HepG2 (cell line): ENCODE measurements at regions not wholly inside any gene's neighbourhood (a gene's known extent, or its start where the extent isn't known, plus 50 kb on each side); places are given as distances from the start of the nearest gene placed in this dataset.

Source experiments
- ATAC-seq: fragments of 200-7000 bp; cut with Tn5 transposase; 3 replicates; pipeline ENCODE4 v1.9.1; 2020; ENCODE audit warnings: mild to moderate bottlenecking, moderate library complexity
- BruUV-seq: library from RNA; stranded (reverse); fragments of 400-500 nt; replicated peaks from 2 replicates; lab custom pipeline; 2021; lab: Mats Ljungman, UMichigan
- CTCF ChIA-PET: fragments of 300-600 bp; formaldehyde crosslinking; extraction: SDS; loops from one replicate; lab custom pipeline; 2021; ENCODE audit warnings: low total read pairs, inconsistent platforms, low intra/inter-chr PET ratio; lab: Yijun Ruan, JAX
- POLR2A ChIA-PET: fragments of 350-600 bp; sonication (Branson Sonifier 250); formaldehyde crosslinking; loops from one replicate; lab custom pipeline; 2020; ENCODE audit warnings: antibody characterized with exemption, inconsistent platforms; lab: Yijun Ruan, JAX
- DNase-seq: peaks from one replicate; pipeline ENCODE4 v3.0.0-alpha.2; 2015; ENCODE audit warnings: low spot score
- FAIRE-seq: peaks from 3 replicates; lab custom pipeline; 2011; peaks lifted over from hg19 to GRCh38; lab: Jason Lieb, UNC
- H2AFZ ChIP-seq: one replicate; pipeline ENCODE4 v1.6.1; 2011; ENCODE audit warnings: low read length, inconsistent platforms
- H3K27ac ChIP-seq: fragments of 300-600 bp; 3 replicates; pipeline ENCODE4 v1.8.0; 2011; ENCODE audit warnings: mixed run types, mild to moderate bottlenecking, mixed read lengths, low read length, inconsistent platforms; ENCODE audit not compliant: insufficient read depth; ENCODE audit errors: extremely low read length
- H3K27me3 ChIP-seq, 2 experiments: fragments of 200-600 bp in 1 of 2; 2 replicates in 1 of 2; 3 replicates in 1 of 2; pipeline versions ENCODE4 v1.6.0 to v1.8.0; 2011; ENCODE audit warnings: low read length in 2 of 2, mild to moderate bottlenecking in 2 of 2, moderate library complexity in 2 of 2, inconsistent platforms in 1 of 2; ENCODE audit not compliant: insufficient read depth in 2 of 2, control insufficient read depth in 1 of 2
- H3K36me3 ChIP-seq, 2 experiments: fragments of 200-600 bp in 1 of 2; replicated peaks in 1 of 2; 2 replicates in 1 of 2; 3 replicates in 1 of 2; pipeline versions ENCODE4 v1.5.1 to v1.8.0; 2011; ENCODE audit warnings: low read length in 2 of 2, inconsistent platforms in 1 of 2; ENCODE audit not compliant: insufficient read depth in 2 of 2, control insufficient read depth in 1 of 2
- H3K4me1 ChIP-seq: 2 replicates; pipeline ENCODE4 v1.5.1; 2012; ENCODE audit warnings: low read length, inconsistent platforms; ENCODE audit not compliant: insufficient read depth
- H3K4me2 ChIP-seq: 2 replicates; pipeline ENCODE4 v1.6.0; 2011; ENCODE audit warnings: low read depth, low read length, inconsistent platforms
- H3K4me3 ChIP-seq, 3 experiments: fragments of 200-600 bp in 1 of 3; sonication (generic), shearing (Covaris generic) in 1 of 3; replicated peaks in 1 of 3; 2 replicates each; pipeline ENCODE4 v1.5.1; 2011 to 2016; ENCODE audit warnings: low read length in 3 of 3, inconsistent platforms in 2 of 3, low read depth in 2 of 3, mild to moderate bottlenecking in 2 of 3, control low read depth in 1 of 3, mixed read lengths in 1 of 3; ENCODE audit not compliant: insufficient read depth in 1 of 3
- H3K79me2 ChIP-seq: one replicate; pipeline ENCODE4 v1.6.1; 2011; ENCODE audit warnings: low read length, inconsistent platforms; ENCODE audit not compliant: insufficient read depth
- H3K9ac ChIP-seq: 2 replicates; pipeline ENCODE4 v1.6.0; 2011; ENCODE audit warnings: mild to moderate bottlenecking, low read depth, low read length, inconsistent platforms; ENCODE audit not compliant: insufficient read depth
- H3K9me3 ChIP-seq: 2 replicates; pipeline ENCODE4 v1.5.1; 2012; ENCODE audit warnings: mild to moderate bottlenecking, low read length
- H4K20me1 ChIP-seq: 2 replicates; pipeline ENCODE4 v1.6.0; 2011; ENCODE audit warnings: inconsistent platforms, mild to moderate bottlenecking, low read length, moderate library complexity; ENCODE audit not compliant: insufficient read depth
- ATF1 ChIP-seq: IDR thresholded peaks from 2 replicates; pipeline ENCODE4 v1.6.1; 2016; ENCODE audit warnings: mild to moderate bottlenecking, control low read depth
- ELF3 ChIP-seq: IDR thresholded peaks from 2 replicates; pipeline ENCODE4 v1.6.1; 2016; ENCODE audit warnings: missing genetic modification reagents, missing compliant biosample characterization
- HNRNPLL ChIP-seq: fragments of 200-400 bp; formaldehyde crosslinking; IDR thresholded peaks from 2 replicates; pipeline ENCODE4 v1.6.1; 2017; ENCODE audit warnings: mild to moderate bottlenecking, low read depth, low read length; ENCODE audit not compliant: poor library complexity, severe bottlenecking
- PLRG1 ChIP-seq: fragments of 450-650 bp; conservative IDR thresholded peaks from 2 replicates; pipeline ENCODE4 v1.6.1; 2016
- REXO4 ChIP-seq: sonication (generic); formaldehyde crosslinking; IDR thresholded peaks from 2 replicates; pipeline ENCODE4 v1.8.0; 2022; ENCODE audit warnings: missing genetic modification reagents, mild to moderate bottlenecking, borderline replicate concordance
- SRSF1 ChIP-seq: fragments of 200-400 bp; formaldehyde crosslinking; optimal IDR thresholded peaks from 2 replicates; pipeline ENCODE3; 2017; ENCODE audit warnings: mild to moderate bottlenecking, low read depth, low read length, moderate library complexity
- ZFP36L1 ChIP-seq: sonication (generic); formaldehyde crosslinking; IDR thresholded peaks from 2 replicates; pipeline ENCODE4 v1.8.0; 2022; ENCODE audit warnings: mild to moderate bottlenecking, missing genetic modification reagents, moderate library complexity
- ZNF512 ChIP-seq: sonication (generic); formaldehyde crosslinking; IDR thresholded peaks from 2 replicates; pipeline ENCODE4 v1.4.0; 2020; ENCODE audit warnings: mild to moderate bottlenecking, missing genetic modification reagents
- ZNF678 ChIP-seq: sonication (generic); formaldehyde crosslinking; IDR thresholded peaks from 2 replicates; pipeline ENCODE4 v1.4.0; 2020; ENCODE audit warnings: mild to moderate bottlenecking, missing genetic modification reagents
- ZNF766 ChIP-seq: sonication (generic); formaldehyde crosslinking; IDR thresholded peaks from 2 replicates; pipeline ENCODE4 v1.5.0; 2020; ENCODE audit warnings: missing genetic modification reagents, borderline replicate concordance
- WGBS: methylation state at CpG from one replicate; pipeline ENCODE4 v1.1.6; 2017; ENCODE audit warnings: low lambda C conversion rate; 5-methylcytosine and 5-hydroxymethylcytosine counted together
- in situ Hi-C: cut with HindIII; loops from 2 replicates; pipeline ENCODE4 v1.10.0; 2017; ENCODE audit warnings: low pct_unique_long_range_greater_than_20kb; ENCODE audit not compliant: extremely low pct_ligation_motif_present
- intact Hi-C: fragments of 100-400 bp; cut with micrococcal nuclease; formaldehyde crosslinking; loops from one replicate; pipeline ENCODE4 v1.10.0; 2022; ENCODE audit not compliant: unreplicated experiment
- TF ChIP-seq, protein P1 (sequence below): sonication (generic); formaldehyde crosslinking; IDR thresholded peaks from 2 replicates; pipeline ENCODE4 v1.5.1; 2020; ENCODE audit warnings: missing genetic modification reagents, mild to moderate bottlenecking, borderline replicate concordance

DNA sequence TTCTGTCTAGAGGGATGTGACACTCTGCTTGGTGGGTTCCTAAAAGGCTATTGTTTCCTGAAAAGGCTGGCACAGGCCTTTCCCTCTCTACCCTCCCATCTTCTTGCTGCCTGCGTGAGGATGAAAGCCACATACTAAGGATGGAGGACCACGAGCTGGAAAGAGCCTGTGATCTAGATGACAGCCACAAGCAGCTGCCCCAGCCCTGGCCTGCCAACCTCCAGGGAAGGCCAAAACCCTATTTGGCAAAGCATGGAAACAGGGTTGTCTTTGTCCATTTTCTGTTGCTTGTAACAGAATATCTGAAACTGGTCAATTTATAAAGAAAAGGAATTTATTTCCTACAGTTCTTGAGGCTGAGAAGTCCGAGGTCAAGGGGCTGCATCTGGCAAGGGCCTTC is 144.5 kb downstream of the FBLN2 start:
- no peak overlapping the region for H3K27ac ChIP-seq
- H3K4me2 ChIP-seq: no peak overlapping the region
- WGBS: 0% methylated on average over 3 of the region's 3 CpGs
- FAIRE-seq (no peak), ATAC-seq (no peak), DNase-seq (no peak)
- intact Hi-C loops (no loop called here), in situ Hi-C loops (no loop called here)
- TF ChIP-seq PLRG1 (no peak), ZFP36L1 (CRISPR knock-in tag) (no peak), ELF3 (no peak), ZNF678 (no peak), ZNF766 (CRISPR knock-in tag) (no peak), HNRNPLL (no peak), ZNF512 (CRISPR knock-in tag) (no peak), REXO4 (no peak), SRSF1 (no peak), ATF1 (CRISPR knock-in tag) (no peak)
- TF ChIP-seq, protein P1, sequence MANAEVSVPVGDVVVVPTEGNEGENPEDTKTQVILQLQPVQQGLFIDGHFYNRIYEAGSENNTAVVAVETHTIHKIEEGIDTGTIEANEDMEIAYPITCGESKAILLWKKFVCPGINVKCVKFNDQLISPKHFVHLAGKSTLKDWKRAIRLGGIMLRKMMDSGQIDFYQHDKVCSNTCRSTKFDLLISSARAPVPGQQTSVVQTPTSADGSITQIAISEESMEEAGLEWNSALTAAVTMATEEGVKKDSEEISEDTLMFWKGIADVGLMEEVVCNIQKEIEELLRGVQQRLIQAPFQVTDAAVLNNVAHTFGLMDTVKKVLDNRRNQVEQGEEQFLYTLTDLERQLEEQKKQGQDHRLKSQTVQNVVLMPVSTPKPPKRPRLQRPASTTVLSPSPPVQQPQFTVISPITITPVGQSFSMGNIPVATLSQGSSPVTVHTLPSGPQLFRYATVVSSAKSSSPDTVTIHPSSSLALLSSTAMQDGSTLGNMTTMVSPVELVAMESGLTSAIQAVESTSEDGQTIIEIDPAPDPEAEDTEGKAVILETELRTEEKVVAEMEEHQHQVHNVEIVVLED (CRISPR knock-in tag): no peak
- H2AFZ ChIP-seq: no peak overlapping the region
- no peaks in the 10 kb centered on the region for H3K9me3 ChIP-seq
- H3K4me3 ChIP-seq: no peak overlapping the region
- no peak overlapping the region for H3K9ac ChIP-seq
- H4K20me1 ChIP-seq: no peaks in the 10 kb centered on the region
- ChIA-PET POLR2A (no interaction called here), CTCF (no interaction called here)
- H3K79me2 ChIP-seq: no peaks in the 10 kb centered on the region
- H3K36me3 ChIP-seq: no peaks in the 10 kb centered on the region
- no peaks in the 10 kb centered on the region for H3K4me1 ChIP-seq
- no TSS peak for BruUV-seq
- H3K27me3 ChIP-seq: peaks cover 5 to 78% of the 10 kb centered on the region in 2 experiments; a peak in 4 of 5 replicates
